Fibroblast of peridontal ligament (primary cell): ENCODE measurements at regions not wholly inside any gene's neighbourhood (a gene's known extent, or its start where the extent isn't known, plus 50 kb on each side); places are given as distances from the start of the nearest gene placed in this dataset.
A peak's percentile ranks its signal among the peaks of the same experiment; 100 is the strongest.
"Not testable (repeated sequence)": the region's sequence is repeated elsewhere in the genome, so short reads cannot be mapped to it uniquely, and the experiment has no call there.

Experiments used
- DNase-seq: peaks from one replicate; pipeline ENCODE4 v3.0.0-alpha.2; 2010; ENCODE audit errors: extremely low read depth

GRCh38 chr11:8772571-8773519, 90.3 kb downstream of the RPL27A start:
- no peak for DNase-seq

- DNase-seq = no peak
Measured at GRCh38 chr11:8773916-8774539, 91.4 kb downstream of the RPL27A start.

- not testable (repeated sequence) for DNase-seq
Measured at GRCh38 chr11:8774916-8775315, 92.3 kb downstream of the RPL27A start.

- no peak for DNase-seq
Measured at GRCh38 chr11:8775332-8775731, 92.7 kb downstream of the RPL27A start.

GRCh38 chr11:8775734-8776133, 93.1 kb downstream of the RPL27A start:
- no peak for DNase-seq

- DNase-seq = no peak
Measured at GRCh38 chr11:8776209-8776608, 93.6 kb downstream of the RPL27A start.

- DNase-seq = peak; percentile 72
Measured at GRCh38 chr11:8777907-8778767, 95.5 kb downstream of the RPL27A start.

GRCh38 chr11:8779107-8779506, 96.5 kb downstream of the RPL27A start:
- DNase-seq = no peak

- DNase-seq = no peak
Measured at GRCh38 chr11:8779732-8780131, 97.1 kb downstream of the RPL27A start.

- no peak for DNase-seq
Measured at GRCh38 chr11:8784954-8785353, 102.4 kb downstream of the RPL27A start.

GRCh38 chr11:8785457-8785856, 102.9 kb downstream of the RPL27A start:
- DNase-seq = no peak

- no peak for DNase-seq
Measured at GRCh38 chr11:8785998-8786397, 103.4 kb downstream of the RPL27A start.

GRCh38 chr11:8786933-8787332, 104.3 kb downstream of the RPL27A start:
- peak; percentile 57 for DNase-seq

- DNase-seq = no peak
Measured at GRCh38 chr11:8787372-8787771, 104.8 kb downstream of the RPL27A start.

- no peak for DNase-seq
Measured at GRCh38 chr11:8788616-8789015, 106.0 kb downstream of the RPL27A start.

- no peak for DNase-seq
Measured at GRCh38 chr11:8789864-8790263, 107.3 kb downstream of the RPL27A start.

- no peak for DNase-seq
Measured at GRCh38 chr11:8790968-8791367, 108.4 kb downstream of the RPL27A start.

GRCh38 chr11:8792710-8793109, 110.1 kb downstream of the RPL27A start:
- no peak for DNase-seq

GRCh38 chr11:8793114-8793777, 110.7 kb downstream of the RPL27A start:
- DNase-seq = peak; percentile 50

GRCh38 chr11:8794126-8794525, 111.5 kb downstream of the RPL27A start:
- no peak for DNase-seq

GRCh38 chr11:8794677-8795103, 112.1 kb downstream of the RPL27A start:
- DNase-seq = no peak

GRCh38 chr11:8796941-8797340, 114.0 kb upstream of the AKIP1 start:
- DNase-seq = no peak
